HG03460 (cell line): ENCODE measurements at regions not wholly inside any gene's neighbourhood (a gene's known extent, or its start where the extent isn't known, plus 50 kb on each side); places are given as distances from the start of the nearest gene placed in this dataset.
"Not testable (repeated sequence)": the region's sequence is repeated elsewhere in the genome, so short reads cannot be mapped to it uniquely, and the experiment has no call there.

Source experiments
- ATAC-seq: cut with Tn5 transposase; IDR thresholded peaks from one replicate; pipeline ENCODE4 v1.9.1; 2021; ENCODE audit not compliant: unreplicated experiment

DNA sequence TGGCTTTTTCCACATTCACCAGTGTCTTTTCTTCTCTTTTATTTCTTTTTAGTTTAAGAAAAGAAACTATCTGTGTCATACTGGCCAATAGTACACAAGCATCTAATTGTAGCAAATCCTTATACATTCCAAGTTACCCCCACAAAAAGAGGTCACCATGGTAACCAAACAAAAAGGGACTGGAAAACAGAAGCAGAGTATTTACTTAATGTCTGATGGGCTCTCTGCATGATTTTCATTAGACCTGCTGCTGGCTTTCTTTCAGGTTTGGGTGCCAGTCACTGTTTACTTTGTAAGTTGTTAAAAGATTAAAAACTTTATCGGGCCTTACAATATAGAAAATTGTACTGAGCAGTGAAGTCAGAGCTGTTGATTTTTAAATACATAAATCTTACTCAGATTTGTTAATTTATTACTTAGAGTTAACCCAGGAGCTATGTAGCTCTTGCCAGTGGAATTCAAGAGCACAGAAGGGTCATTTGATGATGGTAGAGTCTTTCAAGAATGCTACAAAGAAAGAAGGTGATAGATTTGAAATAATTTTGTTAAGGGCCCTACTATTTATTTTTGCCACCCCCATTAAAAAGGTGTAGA, 123.9 kb downstream of the BRMS1L start:
- no peak for ATAC-seq

- not testable (repeated sequence) for ATAC-seq
Measured at GRCh38 chr14:35947983-35948382, 121.8 kb downstream of the BRMS1L start.

GRCh38 chr14:35944847-35945246, 118.7 kb downstream of the BRMS1L start:
- ATAC-seq = no peak

GRCh38 chr14:35940291-35940690, 114.2 kb downstream of the BRMS1L start:
- ATAC-seq = no peak

DNA sequence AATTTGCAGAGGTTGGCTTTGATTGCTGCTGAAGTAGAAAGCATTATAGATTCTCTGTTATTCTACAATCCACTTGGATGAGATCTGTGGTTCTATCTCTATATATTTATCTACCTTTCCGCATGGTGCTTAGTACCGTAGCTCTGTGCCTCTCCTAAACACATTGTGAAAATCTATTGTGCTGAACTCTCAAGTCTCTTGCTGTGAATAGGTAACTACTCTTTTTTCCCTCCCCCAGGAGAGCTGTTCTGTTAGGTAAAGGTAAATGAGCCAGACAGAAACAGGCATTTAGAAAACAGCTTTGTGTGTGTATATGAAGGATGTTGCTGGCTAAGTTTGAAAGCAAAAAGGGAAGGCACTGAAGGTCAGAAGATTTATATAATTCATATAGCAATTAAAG, 112.6 kb downstream of the BRMS1L start:
- ATAC-seq = no peak

DNA sequence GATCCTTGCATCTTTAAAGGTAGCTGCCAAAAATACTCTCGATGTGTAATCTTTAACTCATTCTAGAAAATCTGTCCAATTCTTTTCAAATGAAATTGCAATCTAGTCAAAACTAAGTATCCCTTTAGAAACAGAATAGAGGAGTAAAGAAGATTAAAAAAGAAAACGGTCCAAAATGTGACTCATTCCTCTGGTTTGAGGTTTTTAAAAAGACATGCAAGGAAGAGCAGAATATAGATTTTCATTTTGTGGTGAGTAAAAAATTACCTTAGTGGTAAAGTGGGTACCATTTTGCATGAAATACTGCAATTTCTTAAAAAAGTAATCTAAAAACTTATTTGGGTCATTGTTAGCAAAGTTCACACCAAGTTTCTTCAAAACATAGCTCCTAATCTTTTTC, 108.4 kb downstream of the BRMS1L start:
- ATAC-seq = peak; percentile 79

DNA sequence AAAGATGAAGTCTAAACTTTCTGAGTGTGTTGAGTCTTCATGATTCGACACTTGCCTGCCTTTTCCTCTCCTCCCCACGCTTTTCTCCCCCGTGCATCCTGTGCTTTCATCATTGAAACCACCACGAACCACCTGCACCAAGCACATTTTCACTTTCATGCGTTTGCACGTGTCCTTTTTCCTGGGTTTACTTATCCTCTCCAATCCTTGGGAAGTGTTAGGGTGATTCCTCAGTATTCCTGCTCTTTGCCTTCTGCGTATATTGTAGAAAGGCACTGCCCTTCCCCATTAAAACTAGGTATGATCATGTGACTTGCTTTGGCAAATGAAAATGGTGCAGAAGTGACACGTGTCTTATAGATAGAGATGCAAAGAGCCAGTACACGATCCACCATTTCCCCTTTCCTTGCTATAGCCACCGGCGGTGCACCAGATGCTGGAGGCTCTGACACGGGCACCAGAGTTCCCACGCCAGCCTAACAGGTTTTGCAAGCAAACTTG, 106.6 kb downstream of the BRMS1L start:
- peak; percentile 44 for ATAC-seq

GRCh38 chr14:35932136-35932535, 106.0 kb downstream of the BRMS1L start:
- peak; percentile 17 for ATAC-seq

- ATAC-seq = no peak
Measured at GRCh38 chr14:35931346-35931745, 105.2 kb downstream of the BRMS1L start.

DNA sequence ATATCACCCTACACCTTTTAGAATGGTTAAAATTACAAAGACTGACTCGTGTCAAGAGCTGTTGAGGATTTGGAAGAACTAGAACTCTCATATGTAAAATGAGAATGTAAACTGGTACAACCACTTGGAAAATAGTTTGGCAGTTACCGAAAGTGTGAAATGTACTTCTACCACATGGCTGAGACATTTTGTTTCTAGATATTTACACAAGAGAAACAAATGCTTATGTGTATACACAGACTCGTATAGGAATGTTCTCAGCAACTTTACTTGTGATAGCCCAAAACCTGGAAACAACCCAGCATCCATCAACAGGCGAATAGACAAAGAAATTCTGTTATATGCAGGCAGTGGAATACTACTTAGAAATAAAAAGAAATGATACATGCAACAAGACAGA, 103.0 kb downstream of the BRMS1L start:
- no peak for ATAC-seq

DNA sequence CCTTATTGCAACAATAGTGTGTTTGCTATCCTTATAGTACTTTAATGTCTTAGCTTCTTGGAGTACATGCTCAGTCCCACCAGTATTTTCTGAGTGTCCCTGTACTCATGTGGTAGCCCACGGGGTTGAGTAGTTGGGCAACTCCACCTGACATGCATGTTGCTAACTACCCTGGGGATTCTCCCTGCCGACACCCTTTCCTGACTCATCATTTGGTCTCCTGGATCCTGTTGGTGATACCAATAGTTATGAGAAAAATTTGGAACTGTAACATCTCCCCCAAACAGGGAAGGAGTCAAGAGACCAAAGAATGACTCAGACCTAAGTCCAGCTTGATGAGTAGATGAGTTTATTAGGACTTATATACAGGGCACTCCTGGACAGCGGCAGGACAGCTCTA, 101.6 kb downstream of the BRMS1L start:
- ATAC-seq = no peak

DNA sequence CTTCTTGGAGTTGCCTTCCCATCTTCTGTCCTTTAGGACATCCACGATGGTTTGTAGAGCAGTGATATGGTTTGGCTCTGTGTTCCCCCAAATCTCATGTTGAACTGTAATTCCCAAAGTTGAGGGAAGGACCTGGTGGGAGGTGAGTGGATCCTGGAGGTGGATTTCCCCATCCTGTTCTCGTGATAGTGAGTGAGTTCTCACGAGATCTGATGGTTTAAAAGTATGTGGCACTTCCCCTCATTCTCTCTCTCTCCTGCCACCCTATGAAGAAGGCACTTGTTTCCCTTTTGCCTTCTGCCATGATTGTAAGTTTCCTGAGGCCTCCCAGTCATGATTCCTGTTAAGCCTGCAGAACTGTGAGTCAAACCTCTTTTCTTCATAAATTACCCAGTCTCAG, 99.2 kb downstream of the BRMS1L start:
- no peak for ATAC-seq

DNA sequence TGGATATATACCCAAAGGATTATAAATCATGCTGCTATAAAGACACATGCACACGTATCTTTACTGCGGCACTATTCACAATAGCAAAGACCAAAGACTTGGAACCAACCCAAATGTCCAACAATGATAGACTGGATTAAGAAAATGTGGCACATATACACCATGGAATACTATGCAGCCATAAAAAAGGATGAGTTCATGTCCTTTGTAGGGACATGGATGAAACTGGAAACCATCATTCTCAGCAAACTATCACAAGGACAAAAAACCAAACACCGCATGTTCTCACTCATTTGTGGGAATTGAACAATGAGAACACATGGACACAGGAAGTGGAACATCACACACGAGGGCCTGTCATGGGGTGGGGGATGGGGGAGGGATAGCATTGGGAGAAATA, 96.5 kb downstream of the BRMS1L start:
- not testable (repeated sequence) for ATAC-seq

- ATAC-seq = no peak
Measured at GRCh38 chr14:35921745-35922144, 95.6 kb downstream of the BRMS1L start.
